ENCODE measurements at regions not wholly inside any gene's neighbourhood (a gene's known extent, or its start where the extent isn't known, plus 50 kb on each side); places are given as distances from the start of the nearest gene placed in this dataset.
A peak's percentile ranks its signal among the peaks of the same experiment; 100 is the strongest.
"Not testable (repeated sequence)": the region's sequence is repeated elsewhere in the genome, so short reads cannot be mapped to it uniquely, and the experiment has no call there.

DNA sequence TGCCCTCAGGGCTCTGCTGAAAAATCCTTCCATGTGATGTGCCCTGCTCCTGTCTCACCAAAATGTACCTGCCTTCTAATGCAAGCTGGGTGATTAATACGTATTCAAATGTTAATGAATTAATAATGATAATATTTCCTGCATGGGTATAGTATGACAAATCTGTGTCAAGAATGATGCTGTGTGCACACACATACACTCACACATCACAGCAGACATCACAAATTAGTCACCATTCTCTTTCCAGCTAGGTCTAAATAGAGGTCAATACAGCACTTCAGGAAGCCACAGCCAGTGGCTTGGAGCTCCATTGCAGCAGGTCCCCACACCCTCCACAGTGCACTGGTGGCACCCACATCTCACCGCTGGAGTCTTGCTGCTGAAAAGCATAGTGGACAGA, 681.2 kb upstream of the NRP1 start:
- no peak for DNase-seq (ENCODE audit: low read depth in 2 of 2)

GRCh38 chr10:34013235-34013634, 678.8 kb upstream of the NRP1 start:
- no peak for DNase-seq (ENCODE audit: low read depth in 2 of 2)

DNA sequence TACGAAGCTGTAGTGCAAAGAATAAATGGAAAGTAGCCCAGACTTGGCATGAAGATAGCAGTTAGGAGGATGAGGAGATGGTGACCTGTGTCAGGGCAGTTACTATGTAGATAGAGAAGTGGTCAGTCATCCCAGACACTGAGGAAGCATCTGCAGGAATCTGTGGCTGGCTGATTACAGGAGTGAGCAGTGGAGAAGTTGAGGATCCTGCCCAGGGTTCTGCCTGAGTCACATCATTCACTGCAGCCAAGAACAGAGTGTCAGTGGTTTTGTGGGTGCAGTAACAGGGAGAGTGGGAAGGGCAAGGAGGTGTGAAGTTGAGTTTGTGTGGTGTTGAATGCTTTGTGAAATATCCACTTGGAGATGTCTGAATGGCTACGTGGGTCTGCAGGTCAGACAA, 676.4 kb upstream of the NRP1 start:
- DNase-seq (ENCODE audit: low read depth in 2 of 2), result no peak

DNA sequence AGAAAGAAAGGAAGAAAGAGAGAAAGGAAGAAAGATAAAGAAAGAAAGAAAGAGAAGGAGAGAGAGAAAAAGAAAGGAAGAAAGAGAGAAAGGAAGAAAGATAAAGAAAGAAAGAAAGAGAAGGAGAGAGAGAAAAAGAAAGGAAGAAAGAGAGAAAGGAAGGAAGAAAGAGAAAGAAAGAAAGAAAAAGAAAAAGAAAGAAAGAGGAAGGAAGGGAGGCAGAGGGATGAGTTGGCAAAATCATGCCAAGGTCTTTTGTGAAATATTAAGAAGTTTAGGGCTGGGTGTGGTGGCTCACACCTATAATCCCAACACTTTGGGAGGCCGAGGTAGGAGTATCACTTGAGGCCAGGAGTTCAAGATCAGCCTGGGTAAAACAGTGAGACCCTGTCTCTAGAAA, 675.8 kb upstream of the NRP1 start:
- DNase-seq (ENCODE audit: low read depth in 2 of 2), result not testable (repeated sequence)

DNA sequence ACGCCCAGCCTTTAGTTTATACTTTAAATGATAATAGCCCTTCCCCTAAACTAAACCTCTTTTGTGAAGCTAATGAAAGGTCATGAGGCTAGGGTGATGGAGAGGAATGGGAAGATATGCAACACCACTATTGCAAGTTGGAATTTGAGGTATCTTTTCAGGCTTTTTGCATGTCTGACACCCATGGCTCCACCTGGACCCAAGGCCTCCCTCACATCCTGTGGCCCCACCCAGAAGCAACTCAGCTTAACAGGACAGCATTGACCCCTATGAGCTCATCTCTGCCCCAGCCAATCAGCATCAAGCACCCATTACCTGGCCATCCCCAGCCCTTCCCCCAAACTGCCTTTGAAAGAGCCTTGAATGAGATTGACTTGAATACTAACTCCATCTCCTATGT, 674.2 kb upstream of the NRP1 start:
- DNase-seq (ENCODE audit: low read depth in 2 of 2), result no peak

DNA sequence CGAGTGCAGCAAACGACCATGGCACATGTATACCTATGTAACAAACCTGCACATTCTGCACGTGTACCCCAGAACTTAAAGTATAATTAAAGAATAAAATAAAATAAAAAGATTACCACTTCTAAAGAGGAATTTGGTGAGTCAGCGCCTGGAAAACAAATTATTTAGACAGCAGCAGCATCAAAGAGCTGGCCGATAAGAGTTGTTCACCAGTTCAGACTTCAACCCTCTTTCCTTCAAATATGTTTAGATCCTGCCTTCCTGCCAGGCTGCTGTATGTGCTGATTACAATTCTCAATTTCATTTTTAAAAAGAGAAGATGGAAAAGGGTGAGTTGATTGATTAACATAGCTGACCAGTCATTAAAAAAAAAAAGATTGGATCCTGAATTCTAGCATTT, 672.0 kb upstream of the NRP1 start:
- no peak for DNase-seq (ENCODE audit: low read depth in 2 of 2)

DNA sequence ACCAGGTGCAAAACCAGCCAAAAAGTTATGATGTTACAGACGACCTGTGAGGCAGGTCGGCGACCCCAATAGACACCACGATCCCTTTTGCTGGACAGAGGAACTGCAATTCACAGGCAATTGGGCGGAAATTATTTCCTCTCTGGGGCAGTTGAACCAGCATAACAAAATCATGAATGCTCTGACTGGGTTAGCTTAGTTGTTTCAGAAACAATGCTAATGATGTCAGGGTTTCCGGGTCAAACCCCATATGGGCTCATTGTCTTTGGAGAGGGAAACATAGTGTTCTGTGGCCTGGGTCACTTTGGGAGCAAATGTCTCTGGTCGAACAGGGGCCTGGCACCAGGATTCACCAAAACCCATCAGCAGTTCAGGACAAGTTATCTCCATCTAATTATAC, 669.1 kb upstream of the NRP1 start:
- no peak for DNase-seq (ENCODE audit: low read depth in 2 of 2)

DNA sequence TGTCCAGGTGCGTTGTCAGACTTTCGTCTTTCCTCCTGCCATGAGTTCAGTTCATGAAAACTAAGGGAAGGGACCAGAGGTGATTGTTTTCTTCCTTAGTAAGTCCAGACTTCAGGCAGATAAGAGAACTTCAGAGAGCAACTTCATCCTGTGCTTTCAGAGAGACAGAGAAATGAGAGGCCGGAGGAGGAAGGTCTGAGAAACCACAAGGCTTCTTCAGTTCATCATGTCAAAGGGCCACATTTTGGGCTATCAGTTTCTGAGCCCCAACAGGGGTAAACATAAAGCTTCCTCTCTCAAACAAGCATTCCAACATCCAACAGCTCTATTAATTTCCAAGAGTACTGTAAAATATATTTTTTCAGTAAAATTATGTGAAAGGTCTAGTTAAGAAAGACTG, 668.4 kb upstream of the NRP1 start:
- DNase-seq (ENCODE audit: low read depth in 2 of 2), result no peak

GRCh38 chr10:34001831-34002230, 667.4 kb upstream of the NRP1 start:
- DNase-seq (ENCODE audit: low read depth in 2 of 2), result no peak

DNA sequence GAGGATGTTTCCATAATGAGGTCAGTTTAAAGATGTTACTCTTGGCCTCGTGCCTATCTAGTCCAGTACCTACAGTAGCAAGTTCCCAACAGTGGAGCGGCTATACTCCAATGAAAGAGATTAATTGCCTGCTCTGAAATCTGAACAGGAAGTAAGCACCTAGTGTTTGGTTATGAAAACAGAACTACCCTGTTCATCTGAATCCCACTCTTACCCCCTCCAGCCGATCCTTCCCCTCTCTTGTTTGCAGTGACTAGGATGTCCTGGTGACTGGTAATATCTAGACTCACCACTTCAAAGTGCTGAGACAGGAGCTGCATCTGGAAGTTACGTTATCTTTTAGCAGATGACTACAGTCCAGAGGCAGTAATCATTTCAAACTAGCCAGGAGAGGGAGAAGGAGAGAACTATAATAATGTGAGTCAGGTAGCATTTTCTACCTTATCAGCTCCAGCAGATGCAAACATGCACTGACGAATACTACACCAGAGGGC, 666.7 kb upstream of the NRP1 start:
- DNase-seq (ENCODE audit: low read depth in 2 of 2), result no peak

DNA sequence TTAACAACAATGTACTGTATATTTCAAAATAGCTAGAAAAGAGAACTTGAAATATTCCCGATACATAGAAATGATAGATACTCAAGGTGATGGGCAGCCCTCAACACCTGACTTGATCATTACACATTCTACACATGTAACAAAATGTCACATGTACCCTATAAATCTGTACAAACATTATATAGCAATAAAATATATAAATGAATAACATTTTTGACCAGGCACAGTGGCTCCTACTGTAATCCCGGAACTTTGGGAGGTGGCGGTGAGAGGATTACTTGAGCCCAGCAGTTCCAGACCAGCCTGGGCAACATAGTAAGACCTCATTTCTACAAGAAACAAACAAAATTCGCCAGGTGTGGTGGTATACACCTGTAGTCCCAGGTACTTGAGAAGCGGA, 659.5 kb upstream of the NRP1 start:
- no peak for DNase-seq (ENCODE audit: low read depth in 2 of 2)

- DNase-seq (ENCODE audit: low read depth in 2 of 2), result no peak
These were observed 657.5 kb upstream of the NRP1 start for GRCh38 chr10:33991924-33992323.

DNA sequence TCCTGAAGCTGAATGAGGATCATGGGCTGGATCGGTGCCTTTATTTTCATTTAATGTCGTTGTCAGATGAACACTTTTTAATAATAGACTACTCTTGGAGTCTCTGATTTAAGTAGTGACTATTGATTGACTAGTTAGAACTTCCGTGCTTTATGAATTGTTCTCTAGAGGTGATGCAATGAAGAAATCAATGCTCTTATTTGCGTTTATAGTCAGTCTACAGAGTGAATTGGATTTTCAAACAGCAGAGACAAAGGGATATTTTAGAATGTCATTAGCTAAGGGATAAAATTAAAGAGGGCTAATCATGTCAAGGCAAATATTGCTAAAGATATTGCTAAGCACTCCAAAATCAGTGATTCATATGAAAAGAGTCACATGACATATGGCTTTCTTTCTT, 652.0 kb upstream of the NRP1 start:
- no peak for DNase-seq (ENCODE audit: low read depth in 2 of 2)

DNA sequence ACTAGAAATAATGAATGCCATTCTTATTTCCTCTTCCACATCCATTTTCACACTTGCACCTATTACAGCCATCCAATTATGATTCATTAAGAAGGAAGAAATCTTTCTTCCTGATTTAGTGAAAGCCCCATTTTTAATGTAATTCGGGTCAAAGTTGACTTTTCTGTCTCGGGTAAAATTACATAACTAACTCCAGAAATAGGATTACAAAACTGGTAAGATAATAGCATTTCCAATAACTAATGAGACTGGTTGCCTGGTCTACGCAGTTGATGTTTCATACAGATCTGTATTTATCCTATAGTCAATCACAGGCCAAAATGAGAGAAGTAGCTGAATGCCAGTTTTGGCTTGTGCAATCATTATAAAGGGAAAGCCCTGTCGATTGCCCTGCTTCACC, 651.5 kb upstream of the NRP1 start:
- no peak for DNase-seq (ENCODE audit: low read depth in 2 of 2)

GRCh38 chr10:33982995-33983394, 648.5 kb upstream of the NRP1 start:
- no peak for DNase-seq (ENCODE audit: low read depth in 2 of 2)

- no peak for DNase-seq (ENCODE audit: low read depth in 2 of 2)
These were observed 646.8 kb upstream of the NRP1 start for GRCh38 chr10:33981301-33981700.

GRCh38 chr10:33979195-33979594, 644.7 kb upstream of the NRP1 start:
- DNase-seq (ENCODE audit: low read depth in 2 of 2), result no peak

- DNase-seq (ENCODE audit: low read depth in 2 of 2), result no peak
These were observed 641.0 kb upstream of the NRP1 start for GRCh38 chr10:33975481-33975880.

- no peak for DNase-seq (ENCODE audit: low read depth in 2 of 2)
These were observed 640.6 kb upstream of the NRP1 start for GRCh38 chr10:33974976-33975478.

GRCh38 chr10:33968983-33969382, 634.5 kb upstream of the NRP1 start:
- no peak for DNase-seq (ENCODE audit: low read depth in 2 of 2)

DNA sequence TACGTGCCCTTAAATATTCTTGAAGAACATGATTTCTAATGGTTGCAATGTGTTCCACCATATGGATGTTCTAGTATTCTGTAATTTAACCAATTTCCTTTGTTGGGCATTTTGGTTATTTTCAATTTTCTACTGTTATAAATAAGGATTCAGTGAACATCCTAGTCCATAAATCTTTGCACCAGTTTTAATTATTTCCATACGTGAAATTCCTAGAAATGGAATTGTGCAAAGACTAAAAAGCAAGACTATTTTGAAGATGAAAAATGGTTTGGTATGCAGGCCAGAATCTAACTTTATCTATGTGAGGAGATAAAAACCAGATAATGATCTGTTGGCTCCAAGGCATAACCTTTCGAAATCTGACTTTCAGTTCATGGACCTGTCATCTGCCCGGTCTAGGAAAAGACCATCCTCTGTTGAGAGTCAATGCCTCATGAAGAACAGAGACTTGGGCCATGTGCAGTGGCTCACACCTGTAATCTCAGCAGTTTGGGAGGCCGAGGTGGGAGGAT, 633.2 kb upstream of the NRP1 start:
- peak; percentile 68 to 71 for DNase-seq (ENCODE audit: low read depth in 2 of 2)

GRCh38 chr10:33966946-33967345, 632.5 kb upstream of the NRP1 start:
- no peak for DNase-seq (ENCODE audit: low read depth in 2 of 2)

DNA sequence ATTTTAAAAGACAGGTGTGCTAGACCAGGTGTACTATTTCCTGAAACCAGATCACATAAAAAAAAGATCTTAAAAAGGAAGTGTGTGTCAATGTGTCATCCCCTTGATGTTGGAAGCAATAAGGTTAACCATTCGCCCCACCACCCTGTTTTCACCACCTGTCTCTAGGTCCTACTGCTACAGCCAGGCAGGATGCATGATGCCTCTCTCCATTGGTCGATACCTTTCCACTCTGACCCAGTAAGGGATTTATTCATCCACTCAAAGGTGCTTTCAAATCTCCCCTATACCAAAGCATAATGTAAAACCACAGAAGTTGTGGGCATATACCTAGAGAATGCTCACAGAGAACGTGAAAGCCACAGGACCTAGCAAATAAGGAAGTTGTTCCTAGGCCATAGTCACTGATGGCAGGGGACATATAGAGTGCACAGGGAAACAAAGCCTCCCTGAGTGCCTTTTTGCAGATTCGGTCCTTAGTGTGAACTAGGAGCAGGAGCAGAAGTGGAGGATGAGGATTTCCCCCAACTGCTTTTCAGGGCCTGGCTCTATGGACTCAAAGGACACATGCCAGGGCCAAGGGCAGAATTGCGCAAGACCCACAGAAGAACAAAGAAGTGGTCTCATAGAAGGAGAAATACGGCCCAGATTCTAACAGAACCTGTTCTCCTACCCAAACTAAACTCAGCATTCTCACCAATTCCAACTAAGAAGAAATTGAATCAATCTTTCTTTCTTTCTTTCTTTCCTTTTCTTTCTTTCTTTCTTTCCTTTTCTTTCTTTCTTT, 631.5 kb upstream of the NRP1 start:
- no peak for DNase-seq (ENCODE audit: low read depth in 2 of 2)

GRCh38 chr10:33963729-33964128, 629.3 kb upstream of the NRP1 start:
- peak; percentile 69 to 79 for DNase-seq (ENCODE audit: low read depth in 2 of 2)

Measured in fibroblast of skin of left quadriceps (primary cell).